HUES64 (cell line): ENCODE measurements at regions not wholly inside any gene's neighbourhood (a gene's known extent, or its start where the extent isn't known, plus 50 kb on each side); places are given as distances from the start of the nearest gene placed in this dataset.

Experiments used
- H3K27ac ChIP-seq: 2 replicates; pipeline ENCODE4 v1.7.0; 2013; ENCODE audit warnings: low read depth, low read length, inconsistent platforms
- H3K27me3 ChIP-seq: 2 replicates; pipeline ENCODE4 v1.6.1; 2013; ENCODE audit warnings: mild to moderate bottlenecking, low read length; ENCODE audit not compliant: insufficient read depth
- H3K36me3 ChIP-seq: 2 replicates; pipeline ENCODE4 v1.6.1; 2013; ENCODE audit warnings: mild to moderate bottlenecking, low read length; ENCODE audit not compliant: insufficient read depth
- H3K4me1 ChIP-seq: 2 replicates; pipeline ENCODE4 v1.6.1; 2013; ENCODE audit warnings: mild to moderate bottlenecking, low read length, moderate library complexity; ENCODE audit not compliant: insufficient read depth
- H3K4me3 ChIP-seq: 2 replicates; pipeline ENCODE4 v1.5.1; 2013; ENCODE audit warnings: mild to moderate bottlenecking, low read length, moderate library complexity
- H3K9ac ChIP-seq: 2 replicates; pipeline ENCODE4 v1.6.1; 2013; ENCODE audit warnings: mild to moderate bottlenecking, low read depth, low read length
- H3K9me3 ChIP-seq: 2 replicates; pipeline ENCODE4 v1.6.1; 2013; ENCODE audit warnings: low read depth, low read length; ENCODE audit not compliant: insufficient read depth
- WGBS: fragments of 150-250, 120-280 bp; methylation state at CpG from one replicate; pipeline ENCODE4 v1.1.7; 2013; ENCODE audit warnings: missing lambda C conversion rate; 5-methylcytosine and 5-hydroxymethylcytosine counted together

- H3K36me3 ChIP-seq = no peaks in the 10 kb centered on the region
- no peaks in the 10 kb centered on the region for H3K4me1 ChIP-seq
- no peak overlapping the region for H3K27ac ChIP-seq
- H3K27me3 ChIP-seq = no peaks in the 10 kb centered on the region
- no peaks in the 10 kb centered on the region for H3K9me3 ChIP-seq
- H3K4me3 ChIP-seq = no peak overlapping the region
- no peak overlapping the region for H3K9ac ChIP-seq
- WGBS = 93% methylated on average over 2 of the region's 2 CpGs
These were observed 953.0 kb downstream of the AMY1C start for GRCh38 chr1:104702731-104703130.

GRCh38 chr1:104706631-104707147 lies 957.0 kb downstream of the AMY1C start:
- 96% methylated on average over 9 of the region's 9 CpGs for WGBS
- no peaks in the 10 kb centered on the region for H3K4me1 ChIP-seq
- no peak overlapping the region for H3K27ac ChIP-seq
- H3K9ac ChIP-seq = no peak overlapping the region
- H3K9me3 ChIP-seq = no peaks in the 10 kb centered on the region
- H3K36me3 ChIP-seq = no peaks in the 10 kb centered on the region
- H3K4me3 ChIP-seq = no peak overlapping the region
- H3K27me3 ChIP-seq = no peaks in the 10 kb centered on the region

GRCh38 chr1:104718752-104719151 lies 969.1 kb downstream of the AMY1C start:
- Histone ChIP-seq H3K36me3 (no peaks in the 10 kb centered on the region), H3K9ac (no peak overlapping the region), H3K27me3 (no peaks in the 10 kb centered on the region), H3K4me3 (no peak overlapping the region), H3K27ac (no peak overlapping the region), H3K4me1 (no peaks in the 10 kb centered on the region), H3K9me3 (no peaks in the 10 kb centered on the region)
- 100% methylated on average over 1 of the region's 1 CpG for WGBS

DNA sequence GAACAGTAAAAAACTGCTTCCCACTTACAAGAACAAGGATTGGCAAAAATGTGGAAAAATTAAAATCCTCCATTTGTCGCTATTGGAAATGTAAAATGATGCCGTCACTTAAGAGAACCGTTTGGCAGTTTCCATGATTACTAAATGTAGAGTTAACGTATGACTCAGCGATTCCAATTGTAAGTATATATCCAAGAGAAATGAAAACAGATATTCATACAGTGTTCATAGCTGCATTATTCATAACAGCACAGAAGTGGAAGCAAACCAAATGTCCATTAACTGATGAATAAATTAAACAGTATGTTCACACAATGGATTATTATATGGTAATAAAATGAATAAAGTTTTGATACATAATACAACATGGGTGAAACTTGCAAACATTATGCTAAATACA lies 971.0 kb downstream of the AMY1C start:
- Histone ChIP-seq H3K9me3 (no peaks in the 10 kb centered on the region), H3K36me3 (no peaks in the 10 kb centered on the region), H3K4me3 (no peak overlapping the region), H3K9ac (no peak overlapping the region), H3K4me1 (no peaks in the 10 kb centered on the region), H3K27me3 (no peaks in the 10 kb centered on the region), H3K27ac (no peak overlapping the region)
- 97% methylated on average over 3 of the region's 5 CpGs for WGBS

DNA sequence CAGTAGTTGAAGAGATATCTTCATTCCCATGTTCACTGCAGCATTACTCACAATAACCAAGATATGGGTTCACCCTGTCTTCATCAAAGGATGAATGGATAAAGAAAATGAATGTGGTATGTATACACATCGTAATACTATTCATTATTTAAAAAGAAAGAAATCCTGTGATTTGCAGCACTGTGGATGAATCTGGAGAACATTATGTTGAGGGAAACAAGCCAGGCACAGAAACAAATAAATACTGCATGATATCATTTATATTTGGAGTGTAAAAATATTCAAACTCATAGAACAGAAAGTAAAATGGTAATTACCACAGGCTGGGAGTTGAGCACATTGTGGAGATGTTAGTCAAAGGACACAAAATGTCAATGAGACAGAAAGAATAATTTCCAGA lies 977.2 kb downstream of the AMY1C start:
- H3K27ac ChIP-seq = no peak overlapping the region
- H3K4me1 ChIP-seq = no peaks in the 10 kb centered on the region
- no peaks in the 10 kb centered on the region for H3K27me3 ChIP-seq
- H3K4me3 ChIP-seq = no peak overlapping the region
- H3K9ac ChIP-seq = no peak overlapping the region
- no peaks in the 10 kb centered on the region for H3K36me3 ChIP-seq
- no peaks in the 10 kb centered on the region for H3K9me3 ChIP-seq
- no CpG with 5 or more reads among the region's 1 CpG for WGBS

DNA sequence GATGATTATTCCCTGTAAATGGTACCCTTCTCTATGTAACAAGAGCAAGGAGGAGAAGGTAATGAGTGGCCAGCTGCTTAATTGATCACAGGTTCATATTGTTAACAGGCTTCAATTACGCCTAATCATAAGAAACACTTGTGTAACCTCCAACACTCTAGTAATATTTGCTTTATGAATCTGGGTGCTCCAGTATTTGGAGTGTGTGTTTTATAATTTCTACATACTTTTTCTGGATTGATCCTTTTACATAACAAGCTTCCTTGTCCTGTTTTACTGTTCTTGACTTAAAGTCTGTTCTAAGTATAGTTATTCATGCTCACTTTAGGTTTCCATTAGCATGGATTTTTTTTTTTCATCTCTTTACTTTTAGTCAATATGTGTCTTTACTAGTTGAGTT lies 984.2 kb downstream of the AMY1C start:
- WGBS = no CpG with 5 or more reads among the region's 1 CpG
- H3K9me3 ChIP-seq = no peaks in the 10 kb centered on the region
- no peak overlapping the region for H3K27ac ChIP-seq
- no peaks in the 10 kb centered on the region for H3K4me1 ChIP-seq
- H3K4me3 ChIP-seq = no peak overlapping the region
- no peaks in the 10 kb centered on the region for H3K27me3 ChIP-seq
- no peaks in the 10 kb centered on the region for H3K36me3 ChIP-seq
- H3K9ac ChIP-seq = no peak overlapping the region

DNA sequence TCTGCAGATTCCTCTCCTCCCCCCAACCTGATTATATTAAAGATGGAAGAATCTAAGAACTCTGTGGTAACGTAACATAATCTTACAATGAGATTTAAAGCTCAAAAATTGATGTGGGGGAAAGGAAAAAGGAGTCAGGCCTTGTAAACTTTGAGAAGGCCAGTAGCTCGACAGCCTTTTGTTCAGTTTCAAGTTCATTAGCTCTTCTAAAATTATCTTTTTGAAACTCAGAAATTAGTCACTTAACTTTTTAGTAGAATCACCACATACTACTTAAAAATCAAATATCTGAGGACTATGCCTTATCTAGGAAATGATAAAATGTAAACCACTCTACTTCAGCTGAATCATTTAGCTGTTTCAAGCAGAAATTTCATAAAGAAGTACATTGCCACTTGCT lies 996.2 kb downstream of the AMY1C start:
- H3K4me1 ChIP-seq = no peaks in the 10 kb centered on the region
- H3K9me3 ChIP-seq = no peaks in the 10 kb centered on the region
- H3K4me3 ChIP-seq = no peak overlapping the region
- H3K36me3 ChIP-seq = no peaks in the 10 kb centered on the region
- 86% methylated on average over 2 of the region's 2 CpGs for WGBS
- no peak overlapping the region for H3K9ac ChIP-seq
- no peak overlapping the region for H3K27ac ChIP-seq
- no peaks in the 10 kb centered on the region for H3K27me3 ChIP-seq

GRCh38 chr1:104746994-104747393 lies 997.3 kb downstream of the AMY1C start:
- Histone ChIP-seq H3K27ac (no peak overlapping the region), H3K9ac (no peak overlapping the region), H3K4me3 (no peak overlapping the region), H3K27me3 (no peaks in the 10 kb centered on the region), H3K36me3 (no peaks in the 10 kb centered on the region), H3K4me1 (no peaks in the 10 kb centered on the region), H3K9me3 (no peaks in the 10 kb centered on the region)
- 89% methylated on average over 2 of the region's 2 CpGs for WGBS

DNA sequence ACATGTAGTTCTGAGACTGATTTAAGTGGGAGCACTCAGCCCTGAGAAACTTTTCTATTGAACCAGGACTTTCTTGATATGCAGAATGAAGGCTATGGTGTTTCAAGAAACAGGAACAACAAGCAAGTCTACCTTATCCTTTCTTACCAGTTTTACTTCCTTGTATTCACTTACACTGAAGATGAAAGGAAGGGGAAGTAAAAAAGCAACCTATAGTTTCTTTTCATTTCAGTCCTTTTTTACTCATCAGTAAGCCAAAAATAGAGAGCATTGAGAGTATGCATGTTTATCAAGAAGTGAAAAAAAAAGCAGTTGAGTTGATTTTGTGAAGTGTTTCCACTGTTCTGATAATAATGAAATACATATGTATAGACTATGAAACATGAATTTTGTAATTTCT lies 1010.3 kb downstream of the AMY1C start:
- Histone ChIP-seq H3K4me3 (no peak overlapping the region), H3K9ac (no peak overlapping the region), H3K27ac (no peak overlapping the region)

DNA sequence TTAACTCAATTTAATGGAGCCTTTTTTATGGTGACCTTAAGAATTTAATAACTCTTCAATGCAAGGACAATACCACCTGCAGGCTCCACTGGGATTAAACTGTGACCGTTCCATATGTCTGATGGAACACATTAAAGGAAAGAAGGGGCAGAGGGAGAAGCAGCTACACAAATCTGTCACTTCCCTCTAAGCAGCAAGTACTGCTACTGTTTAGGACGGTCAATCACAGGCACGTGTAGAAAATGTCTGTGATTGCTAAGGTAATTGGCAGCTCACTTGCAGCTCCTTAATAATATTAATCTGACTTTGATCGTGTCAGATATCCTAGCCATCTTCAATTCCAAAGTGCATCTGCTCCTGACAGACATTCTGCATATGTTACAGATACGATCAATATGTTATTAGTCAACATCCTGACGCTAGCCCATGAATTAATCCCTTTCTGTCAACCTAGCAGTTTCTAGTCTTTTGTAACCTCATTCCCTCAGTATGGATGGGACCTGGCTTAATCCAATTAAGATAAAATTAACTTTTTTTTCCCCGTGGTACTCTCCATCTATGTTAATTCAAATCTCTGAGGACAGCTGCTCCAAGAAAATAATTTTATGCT lies 1012.4 kb downstream of the AMY1C start:
- H3K4me3 ChIP-seq = no peak overlapping the region
- no peak overlapping the region for H3K9ac ChIP-seq
- H3K9me3 ChIP-seq = no peaks in the 10 kb centered on the region
- no peaks in the 10 kb centered on the region for H3K36me3 ChIP-seq
- H3K4me1 ChIP-seq = no peaks in the 10 kb centered on the region
- WGBS = 89% methylated on average over 7 of the region's 7 CpGs
- no peak overlapping the region for H3K27ac ChIP-seq
- H3K27me3 ChIP-seq = no peaks in the 10 kb centered on the region

More for the DNA sequence above, 1010.3 kb downstream of the AMY1C start:
- no peaks in the 10 kb centered on the region for H3K27me3 ChIP-seq
- no peaks in the 10 kb centered on the region for H3K36me3 ChIP-seq
- H3K9me3 ChIP-seq = no peaks in the 10 kb centered on the region
- H3K4me1 ChIP-seq = no peaks in the 10 kb centered on the region

DNA sequence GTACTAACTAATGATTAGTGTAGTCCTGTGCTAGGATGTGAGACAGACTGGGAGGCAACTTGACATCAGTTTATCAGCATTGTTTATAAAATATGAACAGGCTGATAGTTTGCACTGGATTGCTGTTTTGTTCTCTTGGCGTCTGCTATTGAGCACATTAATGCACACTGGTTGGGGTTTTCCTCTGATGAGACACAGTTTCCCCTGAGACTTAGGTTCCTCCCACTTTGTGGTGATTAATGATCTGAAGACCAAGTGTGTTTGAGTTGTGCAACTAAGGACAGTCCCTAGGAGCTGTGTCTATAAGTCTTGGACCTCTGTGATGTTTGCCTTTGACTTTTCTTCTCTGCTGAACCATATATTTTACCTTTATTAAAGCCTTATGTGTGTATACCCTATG lies 1015.4 kb downstream of the AMY1C start:
- Histone ChIP-seq H3K36me3 (no peaks in the 10 kb centered on the region), H3K27ac (no peak overlapping the region), H3K4me3 (no peak overlapping the region), H3K27me3 (no peaks in the 10 kb centered on the region), H3K9me3 (no peaks in the 10 kb centered on the region), H3K4me1 (no peaks in the 10 kb centered on the region), H3K9ac (no peak overlapping the region)
- WGBS = 88% methylated on average over 1 of the region's 1 CpG

DNA sequence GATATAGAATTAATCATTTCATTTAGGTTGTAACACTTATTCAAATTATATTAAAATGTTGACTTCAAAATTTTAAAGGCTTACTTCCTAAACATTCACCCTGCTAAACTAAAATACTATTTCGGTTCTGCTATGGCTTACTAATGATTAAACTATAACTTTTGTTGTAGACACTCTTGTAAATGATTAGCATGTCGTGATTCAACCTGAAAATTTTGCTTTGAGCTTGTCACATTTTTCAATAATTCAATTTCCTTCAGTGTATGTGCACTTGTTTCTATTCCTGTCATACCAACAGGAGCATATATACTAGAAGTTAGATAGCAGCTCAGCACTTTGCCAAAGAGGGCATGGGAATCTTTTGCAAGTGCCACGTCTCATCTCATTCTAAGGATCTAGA lies 1018.8 kb downstream of the AMY1C start:
- Histone ChIP-seq H3K36me3 (no peaks in the 10 kb centered on the region), H3K9ac (no peak overlapping the region), H3K4me1 (no peaks in the 10 kb centered on the region), H3K27ac (no peak overlapping the region), H3K27me3 (no peaks in the 10 kb centered on the region), H3K4me3 (no peak overlapping the region), H3K9me3 (no peaks in the 10 kb centered on the region)
- WGBS = 93% methylated on average over 2 of the region's 3 CpGs
